Sigmoid colon (tissue), 6 donors: ENCODE measurements at regions not wholly inside any gene's neighbourhood (a gene's known extent, or its start where the extent isn't known, plus 50 kb on each side); places are given as distances from the start of the nearest gene placed in this dataset.

Source experiments
- DNase-seq: peaks from one replicate; pipeline ENCODE4 v3.0.0-alpha.2; 2019
- H3K27ac ChIP-seq, 4 donors: fragments of 200-600 bp; sonication (generic); one replicate each; pipeline ENCODE4 v1.5.1; 2016 to 2019; ENCODE audit warnings: mild to moderate bottlenecking in 1 of 4
- H3K27me3 ChIP-seq, 3 donors: fragments of 200-600 bp; sonication (generic); one replicate each; pipeline ENCODE4 v1.5.1; 2019; ENCODE audit warnings: mild to moderate bottlenecking in 1 of 3
- H3K36me3 ChIP-seq, 4 donors: fragments of 200-600 bp; sonication (generic); one replicate each; pipeline ENCODE4 v1.5.1; 2016 to 2019
- H3K4me1 ChIP-seq, 4 donors: fragments of 200-600 bp; sonication (generic); one replicate each; pipeline ENCODE4 v1.5.1; 2017 to 2019
- H3K4me3 ChIP-seq, 4 donors: fragments of 200-600 bp; sonication (generic); one replicate each; pipeline ENCODE4 v1.5.1; 2017 to 2019; ENCODE audit warnings: mild to moderate bottlenecking in 2 of 4, moderate library complexity in 1 of 4
- H3K9me3 ChIP-seq, 4 donors: fragments of 200-600 bp in 3 of 4; sonication (generic) in 3 of 4; one replicate each; pipeline versions ENCODE4 v1.5.1 to v1.6.1; 2013 to 2019
- CTCF ChIP-seq, 4 experiments: fragments of 450-650 bp in 3 of 4; fragments of 200-600 bp in 1 of 4; IDR thresholded peaks; one replicate each; pipeline ENCODE4 v1.5.1; 2016 to 2019; ENCODE audit warnings: antibody characterized with exemption in 4 of 4, mild to moderate bottlenecking in 3 of 4, moderate library complexity in 2 of 4
- EP300 ChIP-seq, 4 donors: sonication (generic); formaldehyde crosslinking; IDR thresholded peaks; one replicate each; pipeline ENCODE4 v1.6.1; 2017; ENCODE audit warnings: antibody characterized with exemption in 4 of 4
- POLR2A ChIP-seq, 2 donors: fragments of 450-650 bp; IDR thresholded peaks; one replicate each; pipeline ENCODE4 v1.6.1; 2016; ENCODE audit warnings: antibody characterized with exemption in 2 of 2, mild to moderate bottlenecking in 2 of 2, moderate library complexity in 2 of 2
- POLR2AphosphoS5 ChIP-seq, 4 donors: sonication (generic); formaldehyde crosslinking; IDR thresholded peaks; one replicate each; pipeline ENCODE4 v1.6.1; 2017; ENCODE audit warnings: antibody characterized with exemption in 4 of 4
- WGBS, 2 donors: extraction: QIAGEN DNeasy Blood & Tissue Kit; methylation state at CpG; one replicate each; pipeline ENCODE4 v1.1.7; 2013; 5-methylcytosine and 5-hydroxymethylcytosine counted together
- intact Hi-C: fragments of 100-400 bp; cut with DNase I; formaldehyde crosslinking; loops from one replicate; pipeline ENCODE4 v1.15.1; 2023
- donor health status: healthy with polysubstance abuse.
- donor health status: healthy.

DNA sequence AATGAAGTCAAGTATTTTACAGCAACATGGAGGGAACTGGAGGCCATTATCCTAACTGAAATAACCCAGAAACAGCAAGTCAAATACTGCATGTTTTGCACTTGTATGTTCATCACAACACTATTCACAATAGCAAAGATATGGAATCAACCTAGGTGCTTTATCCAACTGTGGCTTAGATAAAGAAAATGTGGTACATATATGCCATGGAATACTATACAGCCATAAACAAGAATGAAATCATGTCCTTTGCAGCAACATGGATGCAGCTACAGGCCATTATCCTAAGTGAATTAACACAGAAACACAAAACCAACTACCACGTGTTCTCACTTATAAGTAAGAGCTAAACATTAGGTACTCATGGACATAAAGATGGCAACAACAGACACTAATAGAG is 91.5 kb upstream of the E2F3 start:
- no peak for DNase-seq
- H3K27me3 ChIP-seq, result no peaks in the 10 kb centered on the region
- 96% methylated on average over 1 of the region's 1 CpG for WGBS, 2 donors
- H3K27ac ChIP-seq, result no peak overlapping the region
- H3K4me1 ChIP-seq, result no peaks in the 10 kb centered on the region
- no peak overlapping the region for H3K4me3 ChIP-seq
- intact Hi-C loops, result no loop called here
- no peaks in the 10 kb centered on the region for H3K9me3 ChIP-seq
- no peaks in the 10 kb centered on the region for H3K36me3 ChIP-seq
- no peak for TF ChIP-seq POLR2AphosphoS5 (IDR thresholded peaks at IDR 0.05)
- no peak for TF ChIP-seq EP300 (IDR thresholded peaks at IDR 0.05)
- TF ChIP-seq POLR2A (IDR thresholded peaks at IDR 0.05), result no peak
- TF ChIP-seq CTCF (IDR thresholded peaks at IDR 0.05), result no peak

DNA sequence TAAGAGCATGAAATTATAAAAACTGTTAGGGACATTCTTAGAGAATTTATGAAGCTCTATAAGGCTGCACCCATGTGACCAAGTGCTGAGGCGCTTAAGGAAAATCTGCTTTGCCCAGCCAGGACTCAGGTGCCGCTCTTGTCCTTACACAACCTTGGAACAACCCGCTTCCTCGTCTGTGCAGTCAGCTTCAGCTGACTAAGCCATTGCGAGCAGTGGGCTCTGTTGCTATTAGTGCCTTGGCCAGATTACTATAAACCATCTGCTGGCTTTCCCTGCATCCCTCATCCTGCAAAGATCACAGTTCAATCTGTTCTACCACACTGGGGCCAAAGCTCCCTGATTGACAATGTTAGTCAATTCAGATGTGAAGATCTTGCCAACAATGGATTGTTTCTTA is 89.1 kb upstream of the E2F3 start:
- Histone ChIP-seq H3K27me3 (no peaks in the 10 kb centered on the region), H3K9me3 (no peaks in the 10 kb centered on the region), H3K27ac (no peak overlapping the region), H3K4me1 (no peaks in the 10 kb centered on the region), H3K36me3 (no peaks in the 10 kb centered on the region), H3K4me3 (no peak overlapping the region)
- no peak for DNase-seq
- 81 to 82% methylated on average over 5 of the region's 5 CpGs for WGBS, 2 donors
- intact Hi-C loops, result no loop called here
- TF ChIP-seq CTCF (IDR thresholded peaks at IDR 0.05), result no peak

- no peaks in the 10 kb centered on the region for H3K36me3 ChIP-seq
- H3K27me3 ChIP-seq, result no peaks in the 10 kb centered on the region
- DNase-seq, result no peak
- no peaks in the 10 kb centered on the region for H3K4me1 ChIP-seq
- TF ChIP-seq EP300 (IDR thresholded peaks at IDR 0.05) (no peak), POLR2AphosphoS5 (IDR thresholded peaks at IDR 0.05) (no peak)
- WGBS, 2 donors, result 39 to 62% methylated on average over 3 of the region's 3 CpGs
- H3K4me3 ChIP-seq, result no peak overlapping the region
- H3K27ac ChIP-seq, result no peak overlapping the region
- intact Hi-C loops, result no loop called here
- no peaks in the 10 kb centered on the region for H3K9me3 ChIP-seq
These were observed 88.6 kb upstream of the E2F3 start for GRCh38 chr6:20313051-20313450.

DNA sequence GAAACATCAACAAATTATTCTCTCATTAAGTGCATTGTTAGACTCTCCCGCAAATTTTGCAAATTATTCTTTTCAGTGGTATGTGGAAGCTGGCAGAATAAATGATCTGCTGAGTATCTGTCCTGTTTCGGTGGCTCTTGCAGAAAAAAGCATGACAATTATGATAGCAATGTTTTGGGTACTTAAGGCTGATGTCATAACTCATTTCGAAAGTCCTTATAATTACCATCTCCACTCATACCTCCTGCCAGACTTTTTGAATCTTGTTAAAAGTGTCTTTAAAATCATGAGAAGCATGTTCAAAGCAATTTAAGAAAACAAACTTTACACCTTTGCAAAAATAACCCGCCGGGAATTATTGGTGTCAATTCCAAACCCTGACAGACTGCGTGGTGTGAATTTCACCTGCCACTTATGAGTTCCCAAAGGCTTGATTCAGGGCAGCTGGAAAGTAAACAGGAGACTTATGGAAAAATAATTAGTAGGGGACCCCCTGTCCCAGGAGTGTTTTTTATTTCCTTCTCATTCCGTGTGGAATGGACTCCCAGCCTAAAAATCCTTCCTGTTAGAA is 87.6 kb upstream of the E2F3 start:
- intact Hi-C loops, result no loop called here
- Histone ChIP-seq H3K4me3 (no peak overlapping the region), H3K9me3 (no peaks in the 10 kb centered on the region), H3K36me3 (no peaks in the 10 kb centered on the region), H3K4me1 (no peaks in the 10 kb centered on the region), H3K27me3 (no peaks in the 10 kb centered on the region), H3K27ac (no peak overlapping the region)
- no peak for TF ChIP-seq POLR2A (IDR thresholded peaks at IDR 0.05)
- no peak for TF ChIP-seq POLR2AphosphoS5 (IDR thresholded peaks at IDR 0.05)
- TF ChIP-seq EP300 (IDR thresholded peaks at IDR 0.05), result no peak
- TF ChIP-seq CTCF (IDR thresholded peaks at IDR 0.05), result no peak
- whole genome bisulfite sequencing, 2 donors, result 68 to 73% methylated on average over 7 of the region's 7 CpGs
- no peak for DNase-seq

GRCh38 chr6:20314866-20315845 is 86.5 kb upstream of the E2F3 start:
- TF ChIP-seq EP300 (IDR thresholded peaks at IDR 0.05) (no peak), CTCF (IDR thresholded peaks at IDR 0.05) (no peak), POLR2AphosphoS5 (IDR thresholded peaks at IDR 0.05) (no peak), POLR2A (IDR thresholded peaks at IDR 0.05) (no peak)
- H3K27ac ChIP-seq, result no peak overlapping the region
- 66 to 84% methylated on average over 4 of the region's 4 CpGs for WGBS, 2 donors

More at GRCh38 chr6:20314866-20315845, 86.5 kb upstream of the E2F3 start:
- DNase-seq, result no peak
- H3K4me3 ChIP-seq, result no peak overlapping the region
- H3K4me1 ChIP-seq, result no peaks in the 10 kb centered on the region
- no peaks in the 10 kb centered on the region for H3K9me3 ChIP-seq
- intact Hi-C loops, result no loop called here
- H3K36me3 ChIP-seq, result no peaks in the 10 kb centered on the region
- no peaks in the 10 kb centered on the region for H3K27me3 ChIP-seq
